WTC11 (cell line): ENCODE measurements at regions not wholly inside any gene's neighbourhood (a gene's known extent, or its start where the extent isn't known, plus 50 kb on each side); places are given as distances from the start of the nearest gene placed in this dataset.
"Not testable (repeated sequence)": the region's sequence is repeated elsewhere in the genome, so short reads cannot be mapped to it uniquely, and the experiment has no call there.

ENCODE experiments used
- ATAC-seq: fragments of 200-7000 bp; cut with Tn5 transposase; 2 replicates; pipeline ENCODE4 v1.10.0; 2021; ENCODE audit warnings: mild to moderate bottlenecking, moderate library complexity
- CTCF ChIA-PET: fragments of 300-600 bp; sonication (Branson Sonifier 250); formaldehyde crosslinking; loops from one replicate; lab custom pipeline; 2021; ENCODE audit warnings: antibody characterized with exemption; lab: Charles Lee
- POLR2A ChIA-PET: fragments of 350-600 bp; sonication (Branson Sonifier 250); formaldehyde crosslinking; loops from one replicate; lab custom pipeline; 2021; ENCODE audit warnings: antibody characterized with exemption; lab: Charles Lee
- DNase-seq: peaks from one replicate; pipeline ENCODE4 v3.0.0; 2021; ENCODE audit warnings: low spot score
- H3K27ac Mint-ChIP-seq: 2 replicates; pipeline ENCODE4 v1.8.0; 2021; ENCODE audit warnings: mixed read lengths
- H3K27me3 Mint-ChIP-seq: 2 replicates; pipeline ENCODE4 v1.8.0; 2021; ENCODE audit warnings: low read depth, mild to moderate bottlenecking, moderate library complexity, mixed read lengths
- H3K36me3 Mint-ChIP-seq: 2 replicates; pipeline ENCODE4 v1.8.0; 2021; ENCODE audit warnings: mixed read lengths
- H3K4me1 Mint-ChIP-seq: 2 replicates; pipeline ENCODE4 v1.8.0; 2022; ENCODE audit warnings: mixed read lengths
- H3K4me3 Mint-ChIP-seq: 2 replicates; pipeline ENCODE4 v1.8.0; 2021; ENCODE audit warnings: mild to moderate bottlenecking, moderate library complexity, mixed read lengths
- H3K9me3 Mint-ChIP-seq: 2 replicates; pipeline ENCODE4 v1.8.0; 2021; ENCODE audit warnings: mixed read lengths
- ATF1 ChIP-seq: sonication (generic); formaldehyde crosslinking; IDR thresholded peaks from 2 replicates; pipeline ENCODE4 v1.8.1; 2023; ENCODE audit warnings: mild to moderate bottlenecking, moderate library complexity, missing genetic modification reagents
- FOXK1 ChIP-seq: sonication (generic); formaldehyde crosslinking; IDR thresholded peaks from 2 replicates; pipeline ENCODE4 v1.8.0; 2022; ENCODE audit warnings: mild to moderate bottlenecking, moderate library complexity, missing genetic modification reagents
- HMGA2 ChIP-seq: fragments of 250-450 bp; sonication (Bioruptor Pico); IDR thresholded peaks from 2 replicates; pipeline ENCODE4 v1.4.0; 2021; ENCODE audit warnings: mild to moderate bottlenecking, moderate library complexity
- PRDM15 ChIP-seq: sonication (generic); formaldehyde crosslinking; IDR thresholded peaks from 2 replicates; pipeline ENCODE4 v1.8.0; 2022; ENCODE audit warnings: missing genetic modification reagents
- SOX15 ChIP-seq: fragments of 250-450 bp; sonication (Bioruptor Pico); IDR thresholded peaks from 2 replicates; pipeline ENCODE4 v1.9.0; 2021; ENCODE audit warnings: mild to moderate bottlenecking
- USF1 ChIP-seq: sonication (generic); formaldehyde crosslinking; IDR thresholded peaks from 2 replicates; pipeline ENCODE4 v1.8.0; 2022; ENCODE audit warnings: mild to moderate bottlenecking, missing genetic modification reagents
- ZNF121 ChIP-seq: sonication (generic); formaldehyde crosslinking; IDR thresholded peaks from 2 replicates; pipeline ENCODE4 v1.8.0; 2023; ENCODE audit warnings: missing genetic modification reagents
- ZNF219 ChIP-seq: sonication (generic); formaldehyde crosslinking; IDR thresholded peaks from 2 replicates; pipeline ENCODE4 v1.8.0; 2023; ENCODE audit warnings: missing genetic modification reagents, mild to moderate bottlenecking, borderline replicate concordance
- ZNF416 ChIP-seq: fragments of 250-450 bp; sonication (Bioruptor Pico); IDR thresholded peaks from 2 replicates; pipeline ENCODE4 v1.9.0; 2021; ENCODE audit warnings: mild to moderate bottlenecking, inconsistent platforms
- ZNF532 ChIP-seq: fragments of 250-450 bp; sonication (Bioruptor Pico); IDR thresholded peaks from 2 replicates; pipeline ENCODE4 v1.9.0; 2021; ENCODE audit warnings: mild to moderate bottlenecking, borderline replicate concordance
- ZNF671 ChIP-seq: fragments of 250-450 bp; sonication (Bioruptor Pico); IDR thresholded peaks from 2 replicates; pipeline ENCODE4 v1.8.0; 2021; ENCODE audit warnings: mild to moderate bottlenecking
- TF ChIP-seq, protein P1 (sequence below): sonication (generic); formaldehyde crosslinking; IDR thresholded peaks from 2 replicates; pipeline ENCODE4 v1.8.0; 2023; ENCODE audit warnings: mild to moderate bottlenecking, missing genetic modification reagents
- TF ChIP-seq, protein P2 (sequence below): sonication (generic); formaldehyde crosslinking; IDR thresholded peaks from 2 replicates; pipeline ENCODE4 v1.8.1; 2023; ENCODE audit warnings: mild to moderate bottlenecking, missing genetic modification reagents
- TF ChIP-seq, protein P3 (sequence below): sonication (generic); formaldehyde crosslinking; IDR thresholded peaks from 2 replicates; pipeline ENCODE4 v1.8.1; 2023; ENCODE audit warnings: mild to moderate bottlenecking, missing genetic modification reagents, moderate library complexity
- TF ChIP-seq, protein P4 (sequence below): fragments of 250-450 bp; sonication (Bioruptor Pico); IDR thresholded peaks from 2 replicates; pipeline ENCODE4 v1.8.0; 2021; ENCODE audit warnings: mild to moderate bottlenecking

DNA sequence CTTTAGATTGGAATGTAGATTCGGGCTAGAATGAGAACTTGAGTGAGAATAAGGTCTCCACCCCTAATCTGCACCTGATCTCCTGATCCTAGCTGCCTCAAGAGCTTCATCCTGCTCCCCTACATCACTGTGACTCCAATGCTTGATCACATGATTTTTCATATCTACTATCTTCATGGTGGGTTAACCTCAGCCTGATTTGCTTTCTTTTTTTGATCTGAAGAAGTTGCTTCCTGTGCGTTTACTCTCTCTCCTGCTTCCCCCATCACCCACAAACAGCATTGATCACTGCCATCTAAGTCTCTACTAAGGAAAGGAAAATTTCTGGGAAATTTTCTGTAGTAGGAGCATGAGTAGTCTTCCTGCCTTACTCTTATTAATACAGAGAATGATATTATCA lies 1542.1 kb upstream of the SLC10A2 start:
- no peak for TF ChIP-seq SOX15 (CRISPR knock-in tag)
- TF ChIP-seq HMGA2 (CRISPR knock-in tag): no peak
- TF ChIP-seq PRDM15 (CRISPR knock-in tag): no peak
- TF ChIP-seq ZNF532 (CRISPR knock-in tag): no peak
- ATAC-seq: no peak
- POLR2A ChIA-PET: no interaction called here
- Mint-ChIP-seq H3K4me3 (no peak overlapping the region), H3K27ac (no peak overlapping the region; the same call in 1 of the 2 replicates), H3K27me3 (no peaks in the 10 kb centered on the region), H3K9me3 (peaks cover 10% of the 10 kb centered on the region), H3K4me1 (peaks cover 13% of the 10 kb centered on the region), H3K36me3 (peaks cover 9% of the 10 kb centered on the region; the same call in 1 of the 2 replicates)
- no peak for DNase-seq
- CTCF ChIA-PET: interaction anchor here (1.1 kb wide), 1 partner anchor 36 kb away, joined by 4 read pairs; no protein-coding TSS in a partner anchor

- H3K36me3 Mint-ChIP-seq, H3K27me3 Mint-ChIP-seq, ATAC-seq, H3K4me3 Mint-ChIP-seq, DNase-seq, H3K27ac Mint-ChIP-seq, POLR2A ChIA-PET, CTCF ChIA-PET, H3K9me3 Mint-ChIP-seq: not testable (repeated sequence)
- peaks cover 13% of the 10 kb centered on the region for H3K4me1 Mint-ChIP-seq
Measured at GRCh38 chr13:104605435-104605834, 1539.2 kb upstream of the SLC10A2 start.

DNA sequence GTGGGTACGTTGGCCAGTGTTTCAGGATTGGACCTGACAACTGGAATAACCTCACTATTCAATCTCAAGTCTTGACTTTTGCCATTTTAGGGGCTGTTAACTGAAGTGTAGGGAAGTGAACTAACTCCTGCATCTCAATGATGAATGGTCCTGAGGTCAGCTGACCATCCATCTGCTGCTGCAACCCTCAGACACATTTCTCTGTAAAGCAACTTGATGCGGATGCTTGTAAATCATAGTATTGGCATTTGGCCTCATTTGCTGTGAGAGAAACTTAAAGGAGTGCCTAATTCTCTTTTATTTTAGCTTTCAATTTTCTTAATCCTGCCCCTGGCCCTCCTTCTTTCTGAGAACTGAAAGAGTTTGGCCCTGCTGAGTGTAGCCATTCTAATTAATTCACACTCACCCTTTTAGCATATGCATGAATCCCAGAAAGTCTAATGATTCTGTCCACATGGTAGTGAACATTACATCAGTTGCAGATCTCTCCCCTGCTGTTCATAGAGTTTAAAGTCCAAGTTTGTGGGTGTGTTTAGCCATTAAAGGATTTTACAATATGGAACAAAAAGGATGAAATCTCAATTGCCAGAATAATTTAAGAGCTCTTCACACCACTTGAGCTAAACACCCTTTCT lies 1531.4 kb upstream of the SLC10A2 start:
- no peak overlapping the region for H3K4me3 Mint-ChIP-seq
- H3K4me1 Mint-ChIP-seq: peaks cover 13% of the 10 kb centered on the region; the same call in 1 of the 2 replicates
- ChIA-PET POLR2A (no interaction called here), CTCF (interaction anchor here (0.6 to 0.9 kb wide), 3 partner anchors 60 to 817 kb away, joined by 3 to 4 read pairs (median 4); no protein-coding TSS in a partner anchor)
- no peaks in the 10 kb centered on the region for H3K36me3 Mint-ChIP-seq
- ATAC-seq: no peak
- no peak overlapping the region for H3K27ac Mint-ChIP-seq
- H3K27me3 Mint-ChIP-seq: no peaks in the 10 kb centered on the region
- H3K9me3 Mint-ChIP-seq: 0 out of 2 replicates have a peak, but pooled peaks cover 4% of the 10 kb centered on the region
- DNase-seq: no peak
- TF ChIP-seq ZNF671 (CRISPR knock-in tag) (no peak), USF1 (0 out of 2 replicates have a peak, but pooled peaks have one; percentile 20), ZNF416 (no peak), FOXK1 (CRISPR knock-in tag) (no peak), ZNF121 (CRISPR knock-in tag) (no peak), ZNF219 (CRISPR knock-in tag) (no peak), ATF1 (no peak)
- TF ChIP-seq, protein P1, sequence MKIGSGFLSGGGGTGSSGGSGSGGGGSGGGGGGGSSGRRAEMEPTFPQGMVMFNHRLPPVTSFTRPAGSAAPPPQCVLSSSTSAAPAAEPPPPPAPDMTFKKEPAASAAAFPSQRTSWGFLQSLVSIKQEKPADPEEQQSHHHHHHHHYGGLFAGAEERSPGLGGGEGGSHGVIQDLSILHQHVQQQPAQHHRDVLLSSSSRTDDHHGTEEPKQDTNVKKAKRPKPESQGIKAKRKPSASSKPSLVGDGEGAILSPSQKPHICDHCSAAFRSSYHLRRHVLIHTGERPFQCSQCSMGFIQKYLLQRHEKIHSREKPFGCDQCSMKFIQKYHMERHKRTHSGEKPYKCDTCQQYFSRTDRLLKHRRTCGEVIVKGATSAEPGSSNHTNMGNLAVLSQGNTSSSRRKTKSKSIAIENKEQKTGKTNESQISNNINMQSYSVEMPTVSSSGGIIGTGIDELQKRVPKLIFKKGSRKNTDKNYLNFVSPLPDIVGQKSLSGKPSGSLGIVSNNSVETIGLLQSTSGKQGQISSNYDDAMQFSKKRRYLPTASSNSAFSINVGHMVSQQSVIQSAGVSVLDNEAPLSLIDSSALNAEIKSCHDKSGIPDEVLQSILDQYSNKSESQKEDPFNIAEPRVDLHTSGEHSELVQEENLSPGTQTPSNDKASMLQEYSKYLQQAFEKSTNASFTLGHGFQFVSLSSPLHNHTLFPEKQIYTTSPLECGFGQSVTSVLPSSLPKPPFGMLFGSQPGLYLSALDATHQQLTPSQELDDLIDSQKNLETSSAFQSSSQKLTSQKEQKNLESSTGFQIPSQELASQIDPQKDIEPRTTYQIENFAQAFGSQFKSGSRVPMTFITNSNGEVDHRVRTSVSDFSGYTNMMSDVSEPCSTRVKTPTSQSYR: no peak
- TF ChIP-seq, protein P2, sequence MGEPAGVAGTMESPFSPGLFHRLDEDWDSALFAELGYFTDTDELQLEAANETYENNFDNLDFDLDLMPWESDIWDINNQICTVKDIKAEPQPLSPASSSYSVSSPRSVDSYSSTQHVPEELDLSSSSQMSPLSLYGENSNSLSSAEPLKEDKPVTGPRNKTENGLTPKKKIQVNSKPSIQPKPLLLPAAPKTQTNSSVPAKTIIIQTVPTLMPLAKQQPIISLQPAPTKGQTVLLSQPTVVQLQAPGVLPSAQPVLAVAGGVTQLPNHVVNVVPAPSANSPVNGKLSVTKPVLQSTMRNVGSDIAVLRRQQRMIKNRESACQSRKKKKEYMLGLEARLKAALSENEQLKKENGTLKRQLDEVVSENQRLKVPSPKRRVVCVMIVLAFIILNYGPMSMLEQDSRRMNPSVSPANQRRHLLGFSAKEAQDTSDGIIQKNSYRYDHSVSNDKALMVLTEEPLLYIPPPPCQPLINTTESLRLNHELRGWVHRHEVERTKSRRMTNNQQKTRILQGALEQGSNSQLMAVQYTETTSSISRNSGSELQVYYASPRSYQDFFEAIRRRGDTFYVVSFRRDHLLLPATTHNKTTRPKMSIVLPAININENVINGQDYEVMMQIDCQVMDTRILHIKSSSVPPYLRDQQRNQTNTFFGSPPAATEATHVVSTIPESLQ (CRISPR knock-in tag): no peak
- TF ChIP-seq, protein P3, sequence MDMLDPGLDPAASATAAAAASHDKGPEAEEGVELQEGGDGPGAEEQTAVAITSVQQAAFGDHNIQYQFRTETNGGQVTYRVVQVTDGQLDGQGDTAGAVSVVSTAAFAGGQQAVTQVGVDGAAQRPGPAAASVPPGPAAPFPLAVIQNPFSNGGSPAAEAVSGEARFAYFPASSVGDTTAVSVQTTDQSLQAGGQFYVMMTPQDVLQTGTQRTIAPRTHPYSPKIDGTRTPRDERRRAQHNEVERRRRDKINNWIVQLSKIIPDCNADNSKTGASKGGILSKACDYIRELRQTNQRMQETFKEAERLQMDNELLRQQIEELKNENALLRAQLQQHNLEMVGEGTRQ (CRISPR knock-in tag): 0 out of 2 replicates have a peak, but pooled peaks have one; percentile 27
- TF ChIP-seq, protein P4, sequence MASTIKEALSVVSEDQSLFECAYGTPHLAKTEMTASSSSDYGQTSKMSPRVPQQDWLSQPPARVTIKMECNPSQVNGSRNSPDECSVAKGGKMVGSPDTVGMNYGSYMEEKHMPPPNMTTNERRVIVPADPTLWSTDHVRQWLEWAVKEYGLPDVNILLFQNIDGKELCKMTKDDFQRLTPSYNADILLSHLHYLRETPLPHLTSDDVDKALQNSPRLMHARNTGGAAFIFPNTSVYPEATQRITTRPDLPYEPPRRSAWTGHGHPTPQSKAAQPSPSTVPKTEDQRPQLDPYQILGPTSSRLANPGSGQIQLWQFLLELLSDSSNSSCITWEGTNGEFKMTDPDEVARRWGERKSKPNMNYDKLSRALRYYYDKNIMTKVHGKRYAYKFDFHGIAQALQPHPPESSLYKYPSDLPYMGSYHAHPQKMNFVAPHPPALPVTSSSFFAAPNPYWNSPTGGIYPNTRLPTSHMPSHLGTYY: no peak
